ENCODE measurements at regions not wholly inside any gene's neighbourhood (a gene's known extent, or its start where the extent isn't known, plus 50 kb on each side); places are given as distances from the start of the nearest gene placed in this dataset.

DNA sequence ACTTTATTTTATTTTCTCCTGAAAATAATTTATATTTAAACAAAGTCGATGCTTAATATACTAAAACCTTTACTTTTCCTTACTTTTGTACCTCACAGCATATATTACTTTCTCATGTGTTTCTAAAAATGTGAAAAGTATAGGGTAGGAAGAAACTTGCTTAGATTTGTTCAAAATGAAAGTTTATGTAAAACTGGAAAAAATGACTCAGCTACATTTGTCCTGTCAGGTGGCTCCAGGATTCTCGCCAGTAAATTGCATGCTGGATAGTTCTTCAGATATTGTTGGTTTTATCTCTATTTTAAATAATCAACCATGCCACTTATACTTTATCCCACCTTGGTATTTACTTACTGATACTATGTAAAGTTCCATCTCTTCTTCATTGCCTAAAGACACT is 159.2 kb upstream of the NDST4 start:
- Histone ChIP-seq H2AFZ (ENCODE audit: low read length) (no peak overlapping the region), H3K4me3 (replicated peaks in 1 of 4; ENCODE audit: control extremely low read depth in 1 of 4, insufficient read depth in 1 of 4, low read depth in 3 of 4, low read length in 4 of 4) (no peak overlapping the region), H3K36me3 (ENCODE audit: control insufficient read depth, insufficient read depth, low read length) (no peaks in the 10 kb centered on the region), H3K27ac (ENCODE audit: insufficient read depth, low read length) (no peak overlapping the region), H3K27me3 (ENCODE audit: control insufficient read depth, insufficient read depth, low read length) (no peaks in the 10 kb centered on the region), H3K79me2 (ENCODE audit: control insufficient read depth, insufficient read depth, low read length) (no peaks in the 10 kb centered on the region), H3K4me2 (ENCODE audit: extremely low read depth, insufficient read depth, low read length) (no peak overlapping the region), H4K20me1 (ENCODE audit: control insufficient read depth, extremely low read depth, insufficient read depth, low read length) (no peaks in the 10 kb centered on the region), H3K9me3 (ENCODE audit: control insufficient read depth, insufficient read depth, low read depth, low read length) (no peaks in the 10 kb centered on the region), H3K9ac (ENCODE audit: insufficient read depth, low read length) (no peak overlapping the region), H3K4me1 (ENCODE audit: control insufficient read depth, extremely low read depth, insufficient read depth, low read length) (no peaks in the 10 kb centered on the region)
- no peak for DNase-seq (ENCODE audit: low read depth in 2 of 2)
- no peak for TF ChIP-seq CTCF (conservative IDR thresholded peaks at IDR 0.05 in 1 of 2, IDR thresholded peaks at IDR 0.05 in 1 of 2; ENCODE audit: low read depth in 1 of 2, low read length in 2 of 2)
- no peak for TF ChIP-seq EZH2 (IDR thresholded peaks at IDR 0.05; ENCODE audit: low read length, missing control alignments)

DNA sequence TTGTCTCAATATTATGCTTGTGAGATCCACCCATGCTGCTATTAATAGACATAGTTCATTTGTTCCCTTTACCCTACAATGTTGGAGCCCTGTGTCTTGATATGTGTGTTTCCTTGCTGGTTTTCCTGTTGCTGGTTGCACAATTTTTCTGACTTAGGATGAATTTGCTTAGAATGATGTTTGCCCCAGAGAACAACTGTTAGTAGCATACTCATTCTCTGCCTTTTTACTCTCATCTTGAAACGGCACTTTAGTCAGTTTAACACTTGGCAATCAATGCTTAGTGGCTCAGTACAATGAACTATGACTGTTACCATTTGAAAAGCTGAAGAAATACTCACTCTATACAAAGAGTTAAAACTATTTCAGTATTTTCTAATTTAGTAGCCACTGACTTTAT is 158.8 kb upstream of the NDST4 start:
- Histone ChIP-seq H3K4me1 (ENCODE audit: control insufficient read depth, extremely low read depth, insufficient read depth, low read length) (no peaks in the 10 kb centered on the region), H3K9me3 (ENCODE audit: control insufficient read depth, insufficient read depth, low read depth, low read length) (no peaks in the 10 kb centered on the region), H3K36me3 (ENCODE audit: control insufficient read depth, insufficient read depth, low read length) (no peaks in the 10 kb centered on the region), H3K4me3 (replicated peaks in 1 of 4; ENCODE audit: control extremely low read depth in 1 of 4, insufficient read depth in 1 of 4, low read depth in 3 of 4, low read length in 4 of 4) (no peak overlapping the region), H3K27me3 (ENCODE audit: control insufficient read depth, insufficient read depth, low read length) (no peaks in the 10 kb centered on the region), H2AFZ (ENCODE audit: low read length) (no peak overlapping the region), H3K9ac (ENCODE audit: insufficient read depth, low read length) (no peak overlapping the region), H4K20me1 (ENCODE audit: control insufficient read depth, extremely low read depth, insufficient read depth, low read length) (no peaks in the 10 kb centered on the region), H3K79me2 (ENCODE audit: control insufficient read depth, insufficient read depth, low read length) (no peaks in the 10 kb centered on the region), H3K4me2 (ENCODE audit: extremely low read depth, insufficient read depth, low read length) (no peak overlapping the region), H3K27ac (ENCODE audit: insufficient read depth, low read length) (no peak overlapping the region)
- no peak for DNase-seq (ENCODE audit: low read depth in 2 of 2)
- TF ChIP-seq EZH2 (IDR thresholded peaks at IDR 0.05; ENCODE audit: low read length, missing control alignments) (no peak), CTCF (conservative IDR thresholded peaks at IDR 0.05 in 1 of 2, IDR thresholded peaks at IDR 0.05 in 1 of 2; ENCODE audit: low read depth in 1 of 2, low read length in 2 of 2) (no peak)

DNA sequence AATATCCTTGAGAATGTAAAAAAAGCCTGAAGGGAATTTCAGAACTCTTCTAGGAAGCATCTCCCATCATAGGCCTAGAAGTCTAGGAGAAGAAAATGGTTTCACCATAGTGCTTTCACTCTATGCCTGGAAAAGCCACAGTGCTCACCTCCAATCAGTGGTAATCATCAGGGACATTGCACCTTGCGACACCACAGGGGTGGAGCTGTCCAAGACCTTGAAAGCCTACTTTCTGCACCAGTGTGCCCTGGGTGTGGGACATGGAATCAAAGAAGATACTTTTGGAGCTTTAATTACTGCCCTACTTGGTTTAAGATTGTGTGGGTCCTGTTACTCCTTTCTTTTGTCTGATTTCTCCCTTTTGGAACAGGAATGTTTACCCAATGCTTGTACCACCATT is 146.8 kb upstream of the NDST4 start:
- H3K9ac ChIP-seq (ENCODE audit: insufficient read depth, low read length) = no peak overlapping the region
- no peaks in the 10 kb centered on the region for H3K27me3 ChIP-seq (ENCODE audit: control insufficient read depth, insufficient read depth, low read length)
- H3K36me3 ChIP-seq (ENCODE audit: control insufficient read depth, insufficient read depth, low read length) = no peaks in the 10 kb centered on the region
- H3K4me3 ChIP-seq (replicated peaks in 1 of 4; ENCODE audit: control extremely low read depth in 1 of 4, insufficient read depth in 1 of 4, low read depth in 3 of 4, low read length in 4 of 4) = no peak overlapping the region
- H3K4me2 ChIP-seq (ENCODE audit: extremely low read depth, insufficient read depth, low read length) = no peak overlapping the region
- no peak for DNase-seq (ENCODE audit: low read depth in 2 of 2)
- no peaks in the 10 kb centered on the region for H3K4me1 ChIP-seq (ENCODE audit: control insufficient read depth, extremely low read depth, insufficient read depth, low read length)
- no peaks in the 10 kb centered on the region for H3K79me2 ChIP-seq (ENCODE audit: control insufficient read depth, insufficient read depth, low read length)
- no peaks in the 10 kb centered on the region for H3K9me3 ChIP-seq (ENCODE audit: control insufficient read depth, insufficient read depth, low read depth, low read length)
- no peak overlapping the region for H3K27ac ChIP-seq (ENCODE audit: insufficient read depth, low read length)
- no peaks in the 10 kb centered on the region for H4K20me1 ChIP-seq (ENCODE audit: control insufficient read depth, extremely low read depth, insufficient read depth, low read length)
- TF ChIP-seq CTCF (conservative IDR thresholded peaks at IDR 0.05 in 1 of 2, IDR thresholded peaks at IDR 0.05 in 1 of 2; ENCODE audit: low read depth in 1 of 2, low read length in 2 of 2) (no peak), EZH2 (IDR thresholded peaks at IDR 0.05; ENCODE audit: low read length, missing control alignments) (no peak)
- H2AFZ ChIP-seq (ENCODE audit: low read length) = no peak overlapping the region
